HPDE6-E6E7 (cell line): ENCODE measurements at regions not wholly inside any gene's neighbourhood (a gene's known extent, or its start where the extent isn't known, plus 50 kb on each side); places are given as distances from the start of the nearest gene placed in this dataset.

Experiments
- DNase-seq: peaks from one replicate; pipeline ENCODE4 v3.0.0; 2011; ENCODE audit warnings: missing footprints; ENCODE audit errors: extremely low spot score

DNA sequence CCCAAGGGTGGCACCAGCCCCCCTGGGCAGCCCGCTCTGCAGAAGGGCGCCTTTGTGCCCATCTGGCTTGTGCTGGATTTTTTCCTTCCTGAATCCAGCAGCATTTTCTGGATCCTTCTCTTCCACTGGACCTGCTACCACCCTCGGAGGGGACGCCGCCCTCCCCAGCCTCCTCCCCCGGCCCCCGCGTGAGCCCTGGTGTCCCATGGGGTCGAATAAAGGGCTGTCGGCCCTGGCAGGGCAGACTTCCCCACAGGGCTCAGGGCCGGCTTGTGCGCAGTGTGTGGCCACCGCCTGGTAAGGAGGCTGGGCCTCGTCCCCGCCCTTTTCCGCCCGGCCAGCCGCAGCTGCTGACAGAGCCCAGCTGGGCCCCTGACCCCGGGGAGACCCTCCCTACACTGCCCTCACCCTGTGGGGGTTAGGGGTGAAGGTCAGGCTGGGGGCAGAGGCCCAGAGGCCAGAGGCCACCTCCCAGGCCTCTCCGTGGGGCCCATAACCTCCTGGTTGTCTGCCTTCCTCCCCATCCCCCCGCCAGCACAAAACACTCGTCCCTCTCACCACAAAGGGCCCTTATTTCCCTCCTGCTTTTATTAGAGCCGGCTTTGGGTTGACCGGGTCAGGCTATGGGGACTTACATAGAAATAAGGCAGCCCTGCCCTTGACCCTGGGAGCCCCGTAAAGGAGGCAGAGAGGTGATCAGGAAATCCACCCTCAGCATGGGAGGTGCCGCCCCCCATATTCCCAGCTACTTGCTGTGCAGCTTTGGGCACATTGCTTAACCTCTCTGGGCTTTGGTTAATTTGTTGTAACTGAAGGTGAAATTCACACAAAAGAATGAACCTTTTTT is 179.3 kb upstream of the CIBAR2 start:
- no peak for DNase-seq

DNA sequence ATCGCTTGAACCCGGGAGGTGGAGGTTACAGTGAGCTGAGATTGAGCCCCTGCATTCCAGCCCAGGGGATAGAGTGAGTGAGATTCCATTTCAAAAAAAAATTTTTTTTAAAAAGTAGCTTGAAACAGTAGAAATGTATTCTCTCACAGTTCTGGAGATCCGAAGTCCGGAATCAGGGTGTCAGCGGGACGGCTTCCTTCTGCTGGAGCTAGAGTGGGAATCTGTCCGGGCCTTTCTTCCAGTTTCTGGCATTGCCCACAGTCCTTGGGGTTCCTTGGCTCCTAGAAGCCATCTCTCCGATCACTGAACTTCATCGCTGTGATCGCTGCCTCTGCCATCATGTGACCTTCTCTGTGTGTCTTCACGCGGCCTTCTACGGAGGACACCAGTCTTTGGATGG is 181.2 kb upstream of the CIBAR2 start:
- no peak for DNase-seq

- DNase-seq, result no peak
These were observed 181.8 kb upstream of the CIBAR2 start for GRCh38 chr16:85293904-85294642.

- no peak for DNase-seq
These were observed 182.7 kb upstream of the CIBAR2 start for GRCh38 chr16:85294810-85295508.

GRCh38 chr16:85296859-85297660 is 184.8 kb upstream of the CIBAR2 start:
- DNase-seq, result peak; percentile 56

- no peak for DNase-seq
These were observed 185.6 kb upstream of the CIBAR2 start for GRCh38 chr16:85297881-85298280.

DNA sequence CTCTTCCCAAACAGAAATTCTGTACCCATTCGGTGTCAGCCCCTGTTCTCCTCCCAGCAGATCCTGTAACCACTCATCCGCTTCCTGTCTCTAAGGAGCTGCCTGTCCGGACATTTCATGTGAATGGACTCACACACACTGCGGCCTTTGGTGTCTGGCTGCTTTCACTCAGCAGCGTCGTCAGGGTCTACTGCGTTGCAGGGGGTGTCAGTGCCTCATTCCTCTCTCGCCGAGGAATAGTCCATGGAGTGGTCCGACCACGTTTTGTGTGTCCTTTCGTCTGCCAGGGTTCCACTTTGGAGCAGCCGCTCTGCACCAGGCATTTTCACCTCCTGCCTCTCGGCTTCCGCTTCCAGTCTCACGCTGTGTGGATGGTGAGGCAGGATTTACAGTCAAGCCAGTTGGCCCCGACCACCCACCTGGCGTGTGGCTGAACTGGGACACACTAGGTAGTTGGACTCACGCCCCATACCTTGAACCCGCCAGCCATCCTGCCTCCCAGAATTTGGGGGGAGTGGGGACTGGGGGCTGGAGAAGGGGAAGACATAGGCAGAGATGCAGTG is 188.2 kb upstream of the CIBAR2 start:
- DNase-seq, result no peak

- no peak for DNase-seq
These were observed 189.0 kb upstream of the CIBAR2 start for GRCh38 chr16:85301231-85301630.

GRCh38 chr16:85302018-85302847 is 190.0 kb upstream of the CIBAR2 start:
- peak; percentile 41 for DNase-seq

DNA sequence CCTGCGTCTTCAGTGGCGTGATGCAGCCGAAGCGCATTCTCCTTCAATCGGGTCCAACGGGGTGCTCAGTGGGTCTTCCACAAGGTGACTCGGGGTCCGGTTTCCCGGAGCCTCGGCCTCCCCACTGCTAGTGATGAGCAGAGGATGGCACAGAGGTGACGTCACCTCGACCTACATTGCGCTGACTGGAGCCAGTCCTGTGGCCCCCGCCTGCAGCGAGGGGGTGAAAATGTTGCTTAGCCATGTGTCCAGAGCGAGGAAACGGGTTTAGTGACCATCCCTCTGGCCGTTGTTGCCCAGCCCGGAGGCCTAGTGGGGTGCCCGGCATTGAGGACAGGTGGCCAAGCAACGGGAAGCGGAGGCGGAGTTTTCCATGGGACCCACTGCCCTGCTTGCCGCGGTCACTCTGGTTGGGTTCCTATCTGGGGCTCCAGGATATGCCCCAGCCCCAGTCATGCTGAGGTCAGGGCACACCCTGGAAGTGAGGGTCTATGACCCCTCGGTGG is 190.6 kb upstream of the CIBAR2 start:
- DNase-seq, result no peak

GRCh38 chr16:85303354-85303883 is 191.1 kb upstream of the CIBAR2 start:
- peak; percentile 53 for DNase-seq

DNA sequence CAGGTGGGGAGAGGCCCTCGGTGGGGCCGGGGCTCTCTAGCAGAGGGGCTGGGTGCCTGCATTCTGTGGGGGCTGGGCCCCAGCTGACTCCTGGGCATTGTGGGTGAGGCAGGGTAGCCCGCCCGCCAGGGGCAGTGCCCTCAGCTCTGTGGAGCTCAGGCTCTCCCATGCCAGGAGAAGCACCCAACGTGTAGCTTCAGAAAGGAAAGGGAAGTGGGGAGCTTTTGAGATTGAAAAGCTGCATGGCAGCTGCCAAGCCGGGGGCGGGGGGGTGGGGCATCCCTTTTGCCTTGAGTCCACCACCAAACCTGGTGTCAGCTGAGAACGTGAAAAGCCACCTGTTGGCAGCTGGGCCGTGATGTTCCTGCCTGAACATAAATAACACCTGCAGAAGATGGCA is 192.1 kb upstream of the CIBAR2 start:
- no peak for DNase-seq

DNA sequence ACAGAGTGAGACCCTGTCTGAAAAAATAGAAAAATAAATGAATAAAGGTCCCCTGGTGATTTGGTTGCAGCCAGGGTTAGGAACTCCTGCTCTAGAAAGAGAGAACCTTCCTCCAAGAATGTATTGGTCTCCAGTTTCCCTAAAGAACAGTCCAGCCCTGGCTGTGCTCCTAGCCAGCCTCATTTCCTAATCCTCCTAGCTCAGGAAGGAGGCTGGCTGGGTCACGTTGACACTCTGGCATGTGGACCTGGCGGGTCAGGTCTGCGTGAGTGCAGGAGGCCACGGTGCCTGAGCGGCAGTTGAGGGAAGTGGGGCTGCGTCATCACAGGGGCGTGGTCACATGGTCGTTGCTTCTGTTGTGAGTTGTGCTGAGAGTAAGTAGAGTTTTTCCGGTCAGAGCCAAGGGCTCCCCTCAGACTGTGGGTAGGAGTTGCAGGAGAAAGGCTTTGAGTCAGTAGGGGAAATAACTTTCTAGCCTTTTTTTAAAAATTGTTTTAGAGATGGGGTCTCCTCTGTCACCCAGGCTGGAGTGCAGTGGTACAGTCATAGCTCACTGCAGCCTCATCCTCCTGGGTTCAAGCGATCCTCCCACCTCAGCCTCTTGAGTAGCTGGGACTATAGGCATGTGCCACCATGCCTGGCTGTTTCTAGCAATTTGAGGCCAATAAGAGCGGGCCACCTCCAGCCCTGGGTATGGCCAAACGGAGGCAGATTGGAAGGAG is 194.0 kb upstream of the CIBAR2 start:
- DNase-seq, result peak; percentile 89

- no peak for DNase-seq
These were observed 194.7 kb upstream of the CIBAR2 start for GRCh38 chr16:85306793-85307551.

DNA sequence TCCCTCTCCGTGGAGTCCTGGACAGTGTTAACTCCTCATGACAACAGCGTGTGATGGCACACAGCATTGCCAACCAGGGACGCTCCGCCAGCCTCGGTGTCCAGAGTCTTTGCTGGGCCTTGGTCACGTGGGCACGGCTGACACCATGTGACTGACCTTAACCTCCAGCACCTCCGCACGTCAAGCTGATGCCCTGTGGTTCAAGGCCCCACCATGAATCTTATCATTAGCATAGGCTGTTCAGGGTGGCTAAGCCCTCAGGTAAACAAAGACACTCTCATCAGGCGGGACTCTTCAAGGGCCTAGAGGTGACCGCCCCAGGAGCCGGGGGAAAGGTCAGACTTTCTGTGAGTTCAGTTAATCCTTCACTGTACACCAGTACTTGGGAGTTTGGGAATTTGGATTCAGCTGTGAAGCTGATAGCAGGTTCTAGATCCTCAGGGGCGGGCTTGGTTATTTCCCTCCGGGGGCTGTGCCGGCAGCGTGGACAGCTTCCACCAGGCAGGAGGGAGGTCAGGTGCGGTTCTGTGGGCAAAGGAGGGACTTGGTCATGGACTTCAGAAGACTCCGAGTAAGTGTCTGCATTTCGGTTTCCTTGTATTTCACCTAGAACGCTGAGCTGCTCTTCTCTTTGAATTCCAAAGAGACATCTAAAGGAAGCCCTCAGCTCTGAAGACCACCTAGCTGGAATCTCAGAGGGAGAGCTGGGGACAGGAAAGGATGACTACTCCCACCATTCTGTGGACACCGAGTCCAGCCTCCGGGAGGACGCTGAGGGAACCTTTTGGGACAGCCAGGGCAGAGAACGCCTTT is 195.5 kb upstream of the CIBAR2 start:
- no peak for DNase-seq

- DNase-seq, result no peak
These were observed 196.6 kb upstream of the CIBAR2 start for GRCh38 chr16:85308611-85309540.
